Esophagus muscularis mucosa (tissue), 4 donors: ENCODE measurements at regions not wholly inside any gene's neighbourhood (a gene's known extent, or its start where the extent isn't known, plus 50 kb on each side); places are given as distances from the start of the nearest gene placed in this dataset.

ENCODE experiments used
- DNase-seq: peaks from one replicate; pipeline ENCODE4 v3.0.0-alpha.2; 2017; ENCODE audit errors: extremely low spot score
- H3K27ac ChIP-seq, 4 donors: fragments of 200-600 bp; sonication (generic); replicated peaks in 1 of 4; 1 replicate in 3 of 4; 2 replicates in 1 of 4; pipeline ENCODE4 v1.5.1; 2016 to 2019; ENCODE audit warnings: mild to moderate bottlenecking in 1 of 4
- H3K27me3 ChIP-seq, 4 donors: fragments of 200-600 bp; sonication (generic); one replicate each; pipeline versions ENCODE4 v1.5.1 to v1.6.0; 2016 to 2019
- H3K36me3 ChIP-seq, 4 donors: fragments of 200-600 bp; sonication (generic); one replicate each; pipeline ENCODE4 v1.5.1; 2016 to 2019
- H3K4me1 ChIP-seq, 4 donors: fragments of 200-600 bp; sonication (generic); one replicate each; pipeline ENCODE4 v1.5.1; 2016 to 2019
- H3K4me3 ChIP-seq, 4 donors: fragments of 200-600 bp; sonication (generic); 1 replicate in 2 of 4; 2 replicates in 2 of 4; pipeline ENCODE4 v1.5.1; 2016 to 2019; ENCODE audit warnings: mild to moderate bottlenecking in 4 of 4, moderate library complexity in 1 of 4
- H3K9me3 ChIP-seq, 4 donors: fragments of 200-600 bp; sonication (generic); 1 replicate in 3 of 4; 2 replicates in 1 of 4; pipeline ENCODE4 v1.5.1; 2016 to 2019
- EP300 ChIP-seq: sonication (generic); formaldehyde crosslinking; IDR thresholded peaks from one replicate; pipeline ENCODE4 v1.6.1; 2017; ENCODE audit warnings: antibody characterized with exemption
- POLR2A ChIP-seq: fragments of 450-650 bp; IDR thresholded peaks from one replicate; pipeline ENCODE4 v1.6.1; 2017; ENCODE audit warnings: antibody characterized with exemption, moderate library complexity, mild to moderate bottlenecking, low read depth
- POLR2AphosphoS5 ChIP-seq, 2 donors: sonication (generic); formaldehyde crosslinking; IDR thresholded peaks; one replicate each; pipeline ENCODE4 v1.6.1; 2017; ENCODE audit warnings: antibody characterized with exemption in 2 of 2
- WGBS: methylation state at CpG from one replicate; pipeline ENCODE4 v1.1.5; 2018; 5-methylcytosine and 5-hydroxymethylcytosine counted together
- intact Hi-C: fragments of 100-400 bp; cut with DNase I; formaldehyde crosslinking; loops from one replicate; pipeline ENCODE4 v1.15.1; 2023
- TF ChIP-seq, protein P1 (sequence below), 3 experiments: fragments of 200-600 bp in 2 of 3; fragments of 450-650 bp in 1 of 3; sonication (generic) in 2 of 3; IDR thresholded peaks; one replicate each; pipeline ENCODE4 v1.5.1; 2017 to 2019; ENCODE audit warnings: antibody characterized with exemption in 3 of 3, mild to moderate bottlenecking in 2 of 3, moderate library complexity in 1 of 3

DNA sequence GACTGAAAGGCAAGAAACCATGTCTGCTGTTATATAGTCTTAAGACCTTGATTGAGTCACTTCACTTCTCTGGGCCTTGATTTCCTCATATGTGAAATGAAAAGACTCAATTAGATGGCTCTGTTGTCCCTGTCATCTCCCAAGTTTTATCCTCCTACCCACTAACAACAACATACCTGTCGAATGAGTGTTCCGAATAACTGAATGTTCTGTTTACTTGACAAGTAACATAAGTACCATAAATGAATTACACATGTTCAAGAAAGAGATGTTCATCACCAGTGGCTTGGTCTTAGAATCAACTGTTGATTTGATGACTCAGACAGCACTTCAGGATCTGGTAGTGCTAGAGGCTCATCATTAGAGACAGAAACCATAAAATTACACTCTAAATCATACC lies 311.7 kb downstream of the VPS13C start:
- Histone ChIP-seq H3K4me3 (no peak overlapping the region), H3K36me3 (no peaks in the 10 kb centered on the region), H3K9me3 (no peaks in the 10 kb centered on the region), H3K27ac (no peak overlapping the region), H3K27me3 (no peaks in the 10 kb centered on the region), H3K4me1 (no peaks in the 10 kb centered on the region)
- 95% methylated on average over 2 of the region's 2 CpGs for WGBS
- DNase-seq: no peak
- TF ChIP-seq POLR2A (no peak), EP300 (no peak), POLR2AphosphoS5 (IDR thresholded peaks at IDR 0.05) (no peak)
- TF ChIP-seq, protein P1, sequence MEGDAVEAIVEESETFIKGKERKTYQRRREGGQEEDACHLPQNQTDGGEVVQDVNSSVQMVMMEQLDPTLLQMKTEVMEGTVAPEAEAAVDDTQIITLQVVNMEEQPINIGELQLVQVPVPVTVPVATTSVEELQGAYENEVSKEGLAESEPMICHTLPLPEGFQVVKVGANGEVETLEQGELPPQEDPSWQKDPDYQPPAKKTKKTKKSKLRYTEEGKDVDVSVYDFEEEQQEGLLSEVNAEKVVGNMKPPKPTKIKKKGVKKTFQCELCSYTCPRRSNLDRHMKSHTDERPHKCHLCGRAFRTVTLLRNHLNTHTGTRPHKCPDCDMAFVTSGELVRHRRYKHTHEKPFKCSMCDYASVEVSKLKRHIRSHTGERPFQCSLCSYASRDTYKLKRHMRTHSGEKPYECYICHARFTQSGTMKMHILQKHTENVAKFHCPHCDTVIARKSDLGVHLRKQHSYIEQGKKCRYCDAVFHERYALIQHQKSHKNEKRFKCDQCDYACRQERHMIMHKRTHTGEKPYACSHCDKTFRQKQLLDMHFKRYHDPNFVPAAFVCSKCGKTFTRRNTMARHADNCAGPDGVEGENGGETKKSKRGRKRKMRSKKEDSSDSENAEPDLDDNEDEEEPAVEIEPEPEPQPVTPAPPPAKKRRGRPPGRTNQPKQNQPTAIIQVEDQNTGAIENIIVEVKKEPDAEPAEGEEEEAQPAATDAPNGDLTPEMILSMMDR (IDR thresholded peaks at IDR 0.05): no peak
- intact Hi-C loops: no loop called here

DNA sequence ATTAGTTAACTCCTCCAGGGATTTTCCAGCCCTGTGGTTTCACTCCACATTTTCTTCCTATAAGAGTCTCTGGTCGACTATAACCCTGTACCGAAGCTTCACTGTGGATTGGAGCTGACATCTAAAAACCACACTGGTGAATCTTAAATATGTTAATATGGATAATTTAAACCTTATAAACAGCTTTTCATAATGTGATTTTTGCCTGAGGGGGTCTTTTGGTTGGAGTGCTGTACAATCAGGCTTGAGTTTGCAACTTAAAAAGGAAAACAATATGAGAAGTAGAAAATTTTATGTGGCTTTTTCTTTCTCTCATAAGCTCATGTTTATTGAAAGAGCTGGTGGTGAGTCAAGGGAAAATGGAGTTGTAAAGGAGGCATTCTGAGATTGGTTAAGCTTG lies 313.7 kb downstream of the VPS13C start:
- intact Hi-C loops: no loop called here
- Histone ChIP-seq H3K4me1 (no peaks in the 10 kb centered on the region), H3K4me3 (no peak overlapping the region), H3K27me3 (no peaks in the 10 kb centered on the region), H3K27ac (no peak overlapping the region), H3K9me3 (no peaks in the 10 kb centered on the region), H3K36me3 (no peaks in the 10 kb centered on the region)
- no peak for TF ChIP-seq POLR2AphosphoS5 (IDR thresholded peaks at IDR 0.05)
- TF ChIP-seq EP300: no peak
- TF ChIP-seq POLR2A: no peak
- TF ChIP-seq, protein P1 (IDR thresholded peaks at IDR 0.05): no peak
- DNase-seq: no peak
- 93% methylated on average over 2 of the region's 2 CpGs for WGBS

DNA sequence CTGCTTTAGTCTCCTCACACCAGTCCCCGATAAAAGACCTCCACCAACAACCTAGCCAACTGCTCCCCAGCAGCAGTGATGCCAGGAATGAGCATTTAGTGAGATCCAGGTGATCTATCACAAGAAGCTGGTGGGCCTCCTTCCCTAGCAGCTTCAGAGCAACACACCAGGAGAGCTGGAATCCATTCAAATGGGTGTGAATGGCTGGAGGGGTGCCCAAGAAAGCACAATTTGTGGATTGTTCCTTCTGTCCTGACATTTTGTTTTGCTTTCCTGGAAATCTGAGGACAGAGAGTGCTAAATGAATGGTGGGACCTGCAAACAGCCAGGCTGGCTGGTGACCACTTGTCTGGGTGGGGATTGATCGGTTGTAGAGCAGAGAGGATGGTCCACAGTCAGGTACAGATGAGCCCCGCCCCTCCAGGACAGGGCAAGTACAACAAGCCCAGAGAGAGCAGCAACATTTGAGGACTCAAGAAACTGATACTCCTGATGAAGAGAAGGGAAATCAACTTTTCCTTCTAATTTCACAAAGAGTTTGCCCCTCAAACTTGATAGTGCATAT lies 316.8 kb downstream of the VPS13C start:
- Histone ChIP-seq H3K27me3 (no peaks in the 10 kb centered on the region), H3K9me3 (no peaks in the 10 kb centered on the region), H3K4me1 (no peaks in the 10 kb centered on the region), H3K27ac (no peak overlapping the region), H3K4me3 (no peak overlapping the region), H3K36me3 (no peaks in the 10 kb centered on the region)
- WGBS: 77% methylated on average over 3 of the region's 3 CpGs
- intact Hi-C loops: no loop called here
- TF ChIP-seq POLR2AphosphoS5 (IDR thresholded peaks at IDR 0.05): no peak
- TF ChIP-seq POLR2A: no peak
- TF ChIP-seq, protein P1 (IDR thresholded peaks at IDR 0.05): no peak
- no peak for TF ChIP-seq EP300
- no peak for DNase-seq

DNA sequence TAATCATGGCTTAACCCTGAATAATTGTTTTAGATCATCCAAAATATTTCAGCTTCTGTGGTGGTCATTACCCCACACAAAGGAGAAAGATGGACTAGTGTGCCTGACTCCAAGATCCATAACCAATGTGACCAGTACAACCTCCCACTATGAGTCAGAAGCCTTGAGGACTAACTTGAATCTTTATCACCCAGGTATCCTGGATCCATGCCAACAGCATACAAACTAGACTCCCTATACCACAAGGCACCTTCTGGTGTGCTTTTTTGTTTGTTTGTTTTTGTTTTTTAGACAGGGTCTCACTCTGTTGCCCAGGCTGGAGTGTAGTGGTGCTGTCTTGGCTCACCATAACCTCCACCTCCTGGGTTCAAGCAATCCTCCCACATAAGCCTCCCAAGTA lies 317.7 kb downstream of the VPS13C start:
- Histone ChIP-seq H3K4me3 (no peak overlapping the region), H3K27me3 (no peaks in the 10 kb centered on the region), H3K27ac (no peak overlapping the region), H3K9me3 (no peaks in the 10 kb centered on the region), H3K4me1 (no peaks in the 10 kb centered on the region), H3K36me3 (no peaks in the 10 kb centered on the region)
- DNase-seq: no peak
- intact Hi-C loops: no loop called here
- TF ChIP-seq, protein P1 (IDR thresholded peaks at IDR 0.05): no peak
- TF ChIP-seq EP300 (no peak), POLR2A (no peak), POLR2AphosphoS5 (IDR thresholded peaks at IDR 0.05) (no peak)

DNA sequence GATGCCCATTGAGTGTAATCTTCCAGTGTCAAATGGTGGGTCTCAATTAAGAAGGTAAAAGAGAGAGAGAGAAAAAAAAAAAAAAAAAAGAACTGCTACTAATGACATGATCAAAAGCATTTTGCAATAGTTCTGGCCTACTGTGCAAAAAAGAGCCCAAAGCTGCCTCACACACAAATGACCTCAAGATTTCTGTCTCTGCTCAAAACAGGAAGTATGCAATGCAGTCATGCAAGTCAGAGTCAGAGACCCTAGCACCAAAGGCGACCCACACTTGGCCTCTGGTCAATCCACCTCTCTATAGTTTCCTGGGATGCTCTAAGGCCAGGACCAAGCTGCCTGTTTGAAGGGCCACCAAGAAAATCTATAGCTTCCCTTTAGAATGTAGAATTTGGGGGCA lies 323.5 kb downstream of the VPS13C start:
- no peaks in the 10 kb centered on the region for H3K27me3 ChIP-seq
- no peaks in the 10 kb centered on the region for H3K9me3 ChIP-seq
- TF ChIP-seq POLR2AphosphoS5 (IDR thresholded peaks at IDR 0.05) (no peak), POLR2A (no peak), EP300 (no peak)
- TF ChIP-seq, protein P1 (IDR thresholded peaks at IDR 0.05): no peak
- no peaks in the 10 kb centered on the region for H3K36me3 ChIP-seq
- no peak overlapping the region for H3K27ac ChIP-seq
- H3K4me1 ChIP-seq: no peaks in the 10 kb centered on the region
- intact Hi-C loops: no loop called here
- 78% methylated on average over 1 of the region's 1 CpG for WGBS
- no peak for DNase-seq
- H3K4me3 ChIP-seq: no peak overlapping the region
